ENCODE measurements at regions not wholly inside any gene's neighbourhood (a gene's known extent, or its start where the extent isn't known, plus 50 kb on each side); places are given as distances from the start of the nearest gene placed in this dataset.

- WGBS, 5 donors = 63 to 71% (median 66%) methylated on average over 10 of the region's 10 CpGs
- no peaks in the 10 kb centered on the region for H3K36me3 ChIP-seq
- H3K9me3 ChIP-seq = no peaks in the 10 kb centered on the region
- no peak overlapping the region for H3K27ac ChIP-seq
- intact Hi-C loops (cut with DNase I; ENCODE audit: low total_unique reads) = no loop called here
- no peak overlapping the region for H3K4me3 ChIP-seq
- no peak for DNase-seq
- H3K4me1 ChIP-seq = no peaks in the 10 kb centered on the region
- TF ChIP-seq CTCF (IDR thresholded peaks at IDR 0.05) (no peak), EP300 (IDR thresholded peaks at IDR 0.05) (no peak), POLR2A (IDR thresholded peaks at IDR 0.05) (no peak), POLR2AphosphoS5 (IDR thresholded peaks at IDR 0.05) (no peak)
- no peaks in the 10 kb centered on the region for H3K27me3 ChIP-seq
Measured at GRCh38 chr3:30332196-30333021, 274.0 kb upstream of the TGFBR2 start.

DNA sequence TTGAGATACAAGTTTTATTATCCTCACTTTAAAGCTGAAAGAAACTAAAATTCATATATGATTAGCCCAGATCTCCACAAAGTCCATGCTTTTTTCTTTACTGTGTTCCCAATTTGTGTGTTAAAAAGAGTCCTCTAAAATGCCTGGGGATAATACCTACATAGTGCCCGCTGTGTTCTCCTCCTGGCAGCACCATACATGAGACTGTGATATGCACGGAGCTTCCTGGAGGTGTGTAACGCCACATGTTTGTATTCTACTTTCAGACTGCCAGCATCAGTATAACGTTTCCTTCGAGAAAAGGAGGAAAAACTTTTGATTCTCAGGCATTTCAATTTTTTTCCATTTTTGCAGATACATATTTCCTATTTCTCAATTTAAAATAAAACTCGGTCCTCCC lies 273.3 kb upstream of the TGFBR2 start:
- intact Hi-C loops (cut with DNase I; ENCODE audit: low total_unique reads) = no loop called here
- H3K4me3 ChIP-seq = no peak overlapping the region
- no peaks in the 10 kb centered on the region for H3K36me3 ChIP-seq
- H3K4me1 ChIP-seq = no peaks in the 10 kb centered on the region
- TF ChIP-seq EP300 (IDR thresholded peaks at IDR 0.05) (no peak), POLR2AphosphoS5 (IDR thresholded peaks at IDR 0.05) (no peak), POLR2A (IDR thresholded peaks at IDR 0.05) (no peak), CTCF (IDR thresholded peaks at IDR 0.05) (no peak)
- no peaks in the 10 kb centered on the region for H3K27me3 ChIP-seq
- WGBS, 5 donors = 73 to 82% (median 75%) methylated on average over 6 of the region's 6 CpGs
- no peak for DNase-seq
- H3K9me3 ChIP-seq = no peaks in the 10 kb centered on the region
- no peak overlapping the region for H3K27ac ChIP-seq

GRCh38 chr3:30333903-30334302 lies 272.5 kb upstream of the TGFBR2 start:
- no peak for TF ChIP-seq POLR2A (IDR thresholded peaks at IDR 0.05)
- H3K9me3 ChIP-seq = no peaks in the 10 kb centered on the region
- intact Hi-C loops (cut with DNase I; ENCODE audit: low total_unique reads) = no loop called here
- H3K36me3 ChIP-seq = no peaks in the 10 kb centered on the region
- no peaks in the 10 kb centered on the region for H3K27me3 ChIP-seq
- no peaks in the 10 kb centered on the region for H3K4me1 ChIP-seq
- DNase-seq = no peak
- 95 to 100% (median 97%) methylated on average over 1 of the region's 1 CpG for WGBS, 5 donors
- no peak overlapping the region for H3K27ac ChIP-seq
- no peak overlapping the region for H3K4me3 ChIP-seq

DNA sequence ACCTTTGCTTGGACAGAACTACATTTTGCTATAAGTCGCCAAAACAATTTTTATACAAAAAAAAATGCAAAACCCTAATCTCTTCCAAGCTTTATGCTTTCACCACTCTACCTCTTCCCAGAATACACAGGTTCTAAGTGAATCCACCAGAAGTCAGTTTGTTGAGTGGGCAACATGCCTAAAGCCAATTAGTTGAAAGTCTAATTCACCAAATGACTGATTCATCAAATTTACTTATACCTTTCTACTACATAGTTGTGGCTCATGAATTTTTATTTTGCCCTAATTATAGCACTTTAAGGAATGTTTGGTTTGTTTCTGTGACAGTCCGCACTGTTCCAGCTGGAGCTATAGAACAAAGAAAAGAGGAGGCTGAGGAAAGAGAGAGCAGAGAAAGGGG lies 265.9 kb upstream of the TGFBR2 start:
- Histone ChIP-seq H3K36me3 (no peaks in the 10 kb centered on the region), H3K4me1 (peaks cover 0 to 19% (median 12%) of the 10 kb centered on the region in 4 donors), H3K27me3 (no peaks in the 10 kb centered on the region), H3K9me3 (no peaks in the 10 kb centered on the region), H3K4me3 (no peak overlapping the region), H3K27ac (no peak overlapping the region)
- intact Hi-C loops (cut with DNase I; ENCODE audit: low total_unique reads) = no loop called here
- 47 to 85% (median 49%) methylated on average over 2 of the region's 2 CpGs for WGBS, 5 donors
- TF ChIP-seq POLR2AphosphoS5 (IDR thresholded peaks at IDR 0.05) (no peak), CTCF (IDR thresholded peaks at IDR 0.05) (no peak), EP300 (IDR thresholded peaks at IDR 0.05) (no peak), POLR2A (IDR thresholded peaks at IDR 0.05) (no peak)
- no peak for DNase-seq

DNA sequence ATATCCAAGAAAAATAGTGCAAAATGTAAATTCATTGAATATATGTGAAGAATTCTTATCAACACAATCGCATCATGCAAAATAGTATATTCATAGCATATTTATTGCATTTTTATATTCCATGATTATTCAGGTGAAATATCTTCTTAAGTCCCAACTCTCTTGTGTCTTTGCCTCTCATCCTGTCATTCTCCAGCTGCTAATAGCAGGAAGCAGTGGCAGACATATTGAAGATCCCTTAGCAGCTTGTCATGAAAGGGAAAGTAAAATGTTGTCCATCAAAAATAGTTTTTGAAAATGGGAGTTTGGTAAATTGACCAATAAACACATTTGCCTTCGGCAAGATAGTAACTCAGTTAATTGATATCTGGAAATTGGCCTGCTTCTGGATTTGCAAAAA lies 265.3 kb upstream of the TGFBR2 start:
- intact Hi-C loops (cut with DNase I; ENCODE audit: low total_unique reads) = no loop called here
- DNase-seq = no peak
- 68 to 95% (median 93%) methylated on average over 2 of the region's 2 CpGs for WGBS, 5 donors

More for the DNA sequence above, 265.3 kb upstream of the TGFBR2 start:
- H3K27ac ChIP-seq = no peak overlapping the region
- H3K27me3 ChIP-seq = no peaks in the 10 kb centered on the region
- H3K9me3 ChIP-seq = no peaks in the 10 kb centered on the region
- H3K4me1 ChIP-seq = peaks cover 0 to 19% (median 12%) of the 10 kb centered on the region in 4 donors
- TF ChIP-seq CTCF (IDR thresholded peaks at IDR 0.05) = no peak
- TF ChIP-seq POLR2A (IDR thresholded peaks at IDR 0.05) = no peak
- no peak for TF ChIP-seq EP300 (IDR thresholded peaks at IDR 0.05)
- TF ChIP-seq POLR2AphosphoS5 (IDR thresholded peaks at IDR 0.05) = no peak
- H3K36me3 ChIP-seq = no peaks in the 10 kb centered on the region
- no peak overlapping the region for H3K4me3 ChIP-seq
